OCI-LY7 (cell line): ENCODE measurements at regions not wholly inside any gene's neighbourhood (a gene's known extent, or its start where the extent isn't known, plus 50 kb on each side); places are given as distances from the start of the nearest gene placed in this dataset.

Experiments used
- BruUV-seq: library from RNA; stranded (reverse); fragments of 400-500 nt; replicated peaks from 2 replicates; lab custom pipeline; 2021; lab: Mats Ljungman, UMichigan
- CTCF ChIA-PET: fragments of 300-600 bp; sonication (Branson Sonifier 250); formaldehyde crosslinking; loops from one replicate; lab custom pipeline; 2022; ENCODE audit warnings: antibody characterized with exemption; ENCODE audit not compliant: unreplicated experiment; lab: Charles Lee
- POLR2A ChIA-PET: fragments of 300-600 bp; sonication (Branson Sonifier 250); formaldehyde crosslinking; loops from one replicate; lab custom pipeline; 2022; ENCODE audit warnings: antibody characterized with exemption; lab: Charles Lee
- DNase-seq: peaks from one replicate; pipeline ENCODE4 v3.0.0-alpha.2; 2015; ENCODE audit warnings: low spot score
- H2AFZ ChIP-seq: fragments of 200-600 bp; sonication (generic), shearing (Covaris generic); 2 replicates; pipeline ENCODE4 v1.6.1; 2014; ENCODE audit warnings: mild to moderate bottlenecking, antibody characterized with exemption, low read length, moderate library complexity
- H3K27ac ChIP-seq: fragments of 200-600 bp; sonication (generic); 2 replicates; pipeline ENCODE4 v1.5.1; 2014; ENCODE audit warnings: mixed run types, low read depth, mild to moderate bottlenecking, moderate library complexity, low read length, inconsistent platforms; ENCODE audit not compliant: poor library complexity, severe bottlenecking
- H3K36me3 ChIP-seq: fragments of 200-600 bp; sonication (generic); 2 replicates; pipeline ENCODE4 v1.6.1; 2014; ENCODE audit warnings: mild to moderate bottlenecking, antibody characterized with exemption, low read length, moderate library complexity, mixed read lengths; ENCODE audit not compliant: insufficient read depth
- H3K4me1 ChIP-seq: fragments of 200-600 bp; sonication (generic); 2 replicates; pipeline ENCODE4 v1.5.1; 2014; ENCODE audit warnings: mild to moderate bottlenecking, low read length; ENCODE audit not compliant: insufficient read depth, poor library complexity, severe bottlenecking
- H3K4me2 ChIP-seq: fragments of 200-600 bp; sonication (generic); 2 replicates; pipeline ENCODE4 v1.6.1; 2014; ENCODE audit warnings: mild to moderate bottlenecking, low read length
- H3K4me3 ChIP-seq: fragments of 200-600 bp; sonication (generic); 2 replicates; pipeline ENCODE4 v1.5.1; 2014; ENCODE audit warnings: mild to moderate bottlenecking, low read depth, low read length; ENCODE audit not compliant: poor library complexity, severe bottlenecking
- H3K79me2 ChIP-seq: fragments of 200-600 bp; sonication (generic); 2 replicates; pipeline ENCODE4 v1.6.1; 2016; ENCODE audit warnings: low read depth, mild to moderate bottlenecking, low read length, moderate library complexity, mixed read lengths; ENCODE audit not compliant: insufficient read depth
- H3K9me2 ChIP-seq: fragments of 200-600 bp; sonication (generic); 2 replicates; pipeline ENCODE4 v1.6.1; 2016; ENCODE audit warnings: mild to moderate bottlenecking, low read length, mixed read lengths; ENCODE audit not compliant: insufficient read depth
- H3K9me3 ChIP-seq: fragments of 200-600 bp; sonication (generic); 2 replicates; pipeline ENCODE4 v1.6.1; 2014; ENCODE audit warnings: mild to moderate bottlenecking, mixed run types, low read length, mixed read lengths
- H4K20me1 ChIP-seq: fragments of 200-600 bp; sonication (generic); 2 replicates; pipeline ENCODE4 v1.6.1; 2014; ENCODE audit warnings: mild to moderate bottlenecking, antibody characterized with exemption, low read length, moderate library complexity, mixed read lengths; ENCODE audit not compliant: insufficient read depth
- EZH2phosphoT487 ChIP-seq: fragments of 200-600 bp; sonication (generic); IDR thresholded peaks from 2 replicates; pipeline ENCODE4 v1.6.1; 2018; ENCODE audit warnings: low read depth, borderline replicate concordance, mild to moderate bottlenecking, mixed run types, antibody characterized with exemption, low read length, moderate library complexity, mixed read lengths
- intact Hi-C: fragments of 100-400 bp; cut with micrococcal nuclease; formaldehyde crosslinking; loops from one replicate; pipeline ENCODE4 v1.10.0; 2022; ENCODE audit not compliant: unreplicated experiment
- TF ChIP-seq, protein P1 (sequence below): fragments of 200-600 bp; sonication (generic); conservative IDR thresholded peaks from 2 replicates; pipeline ENCODE4 v1.5.1; 2014; ENCODE audit warnings: mild to moderate bottlenecking, antibody characterized with exemption, low read length, moderate library complexity, mixed read lengths

DNA sequence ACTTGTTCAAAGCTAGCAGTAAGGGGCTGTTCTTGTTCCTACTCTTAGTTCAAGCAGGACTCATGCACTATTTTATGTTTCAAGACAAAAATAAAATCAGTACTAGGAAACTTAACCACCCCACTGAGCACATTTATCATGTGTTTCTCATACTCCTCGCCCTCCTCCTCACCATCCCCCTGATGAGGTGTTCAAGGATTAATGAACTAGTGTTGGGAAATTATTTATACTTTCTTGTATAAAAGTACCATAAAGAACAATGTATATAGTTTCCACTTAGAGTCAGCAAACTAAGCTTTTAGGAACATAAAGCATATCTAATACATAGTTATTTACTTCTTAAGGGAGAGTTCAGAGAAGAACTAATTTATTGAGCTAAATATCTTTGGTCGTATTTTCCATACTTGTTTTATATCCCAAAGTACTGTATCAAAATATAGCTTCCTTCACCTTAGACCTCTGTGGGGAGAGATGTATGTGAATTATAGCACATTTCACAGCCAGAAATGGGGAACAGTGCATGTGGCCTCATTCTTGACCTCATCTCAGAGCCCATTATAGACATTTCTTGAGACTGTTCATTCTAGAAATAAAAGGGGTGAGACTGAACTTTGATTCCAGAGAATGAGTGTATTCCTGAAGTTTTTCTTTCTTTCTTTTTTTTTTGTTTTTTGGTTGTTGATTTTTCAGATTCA is 326.5 kb upstream of the MAP3K7 start:
- CTCF ChIA-PET: no interaction called here

GRCh38 chr6:90911642-90912041 is 324.8 kb upstream of the MAP3K7 start:
- Histone ChIP-seq H3K4me2 (no peak overlapping the region), H3K9me2 (no peaks in the 10 kb centered on the region), H2AFZ (no peak overlapping the region), H3K4me3 (no peak overlapping the region), H3K36me3 (no peaks in the 10 kb centered on the region), H3K79me2 (no peaks in the 10 kb centered on the region), H3K4me1 (peaks cover 8% of the 10 kb centered on the region), H3K27ac (no peak overlapping the region), H4K20me1 (no peaks in the 10 kb centered on the region), H3K9me3 (no peaks in the 10 kb centered on the region)
- intact Hi-C loops: no loop called here
- ChIA-PET POLR2A (interaction anchor here (0.5 to 1.4 kb wide), 2 partner anchors 16 to 1917 kb away, joined by 3 to 6 read pairs; no protein-coding TSS in a partner anchor), CTCF (no interaction called here)
- no TSS peak for BruUV-seq
- TF ChIP-seq EZH2phosphoT487: no peak
- TF ChIP-seq, protein P1, sequence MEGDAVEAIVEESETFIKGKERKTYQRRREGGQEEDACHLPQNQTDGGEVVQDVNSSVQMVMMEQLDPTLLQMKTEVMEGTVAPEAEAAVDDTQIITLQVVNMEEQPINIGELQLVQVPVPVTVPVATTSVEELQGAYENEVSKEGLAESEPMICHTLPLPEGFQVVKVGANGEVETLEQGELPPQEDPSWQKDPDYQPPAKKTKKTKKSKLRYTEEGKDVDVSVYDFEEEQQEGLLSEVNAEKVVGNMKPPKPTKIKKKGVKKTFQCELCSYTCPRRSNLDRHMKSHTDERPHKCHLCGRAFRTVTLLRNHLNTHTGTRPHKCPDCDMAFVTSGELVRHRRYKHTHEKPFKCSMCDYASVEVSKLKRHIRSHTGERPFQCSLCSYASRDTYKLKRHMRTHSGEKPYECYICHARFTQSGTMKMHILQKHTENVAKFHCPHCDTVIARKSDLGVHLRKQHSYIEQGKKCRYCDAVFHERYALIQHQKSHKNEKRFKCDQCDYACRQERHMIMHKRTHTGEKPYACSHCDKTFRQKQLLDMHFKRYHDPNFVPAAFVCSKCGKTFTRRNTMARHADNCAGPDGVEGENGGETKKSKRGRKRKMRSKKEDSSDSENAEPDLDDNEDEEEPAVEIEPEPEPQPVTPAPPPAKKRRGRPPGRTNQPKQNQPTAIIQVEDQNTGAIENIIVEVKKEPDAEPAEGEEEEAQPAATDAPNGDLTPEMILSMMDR: no peak
- no peak for DNase-seq

More for the DNA sequence above, 326.5 kb upstream of the MAP3K7 start:
- POLR2A ChIA-PET: interaction anchor here (0.6 kb wide), 1 partner anchor 55 kb away, joined by 6 read pairs; no protein-coding TSS in a partner anchor
- peaks cover 2% of the 10 kb centered on the region for H3K4me1 ChIP-seq
- no peak for TF ChIP-seq EZH2phosphoT487
- TF ChIP-seq, protein P1: no peak
- no peak overlapping the region for H3K4me3 ChIP-seq
- no peaks in the 10 kb centered on the region for H3K9me3 ChIP-seq
- H3K36me3 ChIP-seq: no peaks in the 10 kb centered on the region
- intact Hi-C loops: no loop called here
- DNase-seq: no peak
- no peak overlapping the region for H3K27ac ChIP-seq
- no peak overlapping the region for H3K4me2 ChIP-seq
- no peaks in the 10 kb centered on the region for H4K20me1 ChIP-seq
- no peaks in the 10 kb centered on the region for H3K79me2 ChIP-seq
- no TSS peak for BruUV-seq
- H2AFZ ChIP-seq: no peak overlapping the region
- H3K9me2 ChIP-seq: no peaks in the 10 kb centered on the region

- no peak overlapping the region for H3K27ac ChIP-seq
- DNase-seq: no peak
- no peak overlapping the region for H3K4me3 ChIP-seq
- no peak overlapping the region for H2AFZ ChIP-seq
- no peaks in the 10 kb centered on the region for H4K20me1 ChIP-seq
- H3K4me1 ChIP-seq: peaks cover 8% of the 10 kb centered on the region
- no peak overlapping the region for H3K4me2 ChIP-seq
- no peaks in the 10 kb centered on the region for H3K9me2 ChIP-seq
- TF ChIP-seq, protein P1: no peak
- H3K36me3 ChIP-seq: no peaks in the 10 kb centered on the region
- no peaks in the 10 kb centered on the region for H3K79me2 ChIP-seq
- no peaks in the 10 kb centered on the region for H3K9me3 ChIP-seq
- no TSS peak for BruUV-seq
- ChIA-PET POLR2A (interaction anchor here (0.5 kb wide), 1 partner anchor 1917 kb away, joined by 6 read pairs; no protein-coding TSS in a partner anchor), CTCF (no interaction called here)
- intact Hi-C loops: no loop called here
These were observed 324.0 kb upstream of the MAP3K7 start for GRCh38 chr6:90910893-90911292.
